IPS-18a (cell line): ENCODE measurements at regions not wholly inside any gene's neighbourhood (a gene's known extent, or its start where the extent isn't known, plus 50 kb on each side); places are given as distances from the start of the nearest gene placed in this dataset.

Source experiments
- H3K27ac ChIP-seq: one replicate; pipeline ENCODE4 v1.5.1; 2013; ENCODE audit warnings: low read length
- H3K27me3 ChIP-seq: one replicate; pipeline ENCODE4 v1.6.1; 2013; ENCODE audit warnings: mild to moderate bottlenecking, low read length; ENCODE audit not compliant: control insufficient read depth, insufficient read depth
- H3K36me3 ChIP-seq: one replicate; pipeline ENCODE4 v1.6.1; 2013; ENCODE audit warnings: low read depth, low read length; ENCODE audit not compliant: control insufficient read depth
- H3K4me1 ChIP-seq: one replicate; pipeline ENCODE4 v1.6.1; 2013; ENCODE audit warnings: low read depth, low read length; ENCODE audit not compliant: control insufficient read depth
- H3K4me3 ChIP-seq: one replicate; pipeline ENCODE4 v1.5.1; 2013; ENCODE audit warnings: low read length
- H3K9ac ChIP-seq: one replicate; pipeline ENCODE4 v1.6.1; 2013; ENCODE audit warnings: mild to moderate bottlenecking, low read length, moderate library complexity
- H3K9me3 ChIP-seq: one replicate; pipeline ENCODE4 v1.6.1; 2013; ENCODE audit warnings: low read depth, low read length; ENCODE audit not compliant: control insufficient read depth

DNA sequence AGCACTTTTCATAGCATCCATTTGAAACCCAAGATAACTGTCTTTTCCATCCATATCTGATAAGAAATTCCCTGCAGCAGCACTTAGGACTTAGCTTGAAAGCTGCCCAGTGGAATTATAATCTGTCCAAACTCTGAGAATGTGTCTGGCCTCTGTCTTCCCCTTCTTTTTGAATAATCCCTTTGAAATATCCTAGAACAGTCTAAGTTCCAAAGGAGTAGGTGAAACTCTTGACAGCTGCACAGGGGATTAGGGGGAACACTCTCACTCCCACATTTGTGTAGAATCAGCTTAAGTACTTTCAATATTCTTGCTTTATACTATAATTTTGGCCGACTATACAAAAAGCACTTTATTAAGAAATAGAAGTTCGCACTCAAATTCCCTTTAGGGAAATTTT, 157.7 kb downstream of the PAPSS1 start:
- Histone ChIP-seq H3K9me3 (no peaks in the 10 kb centered on the region), H3K4me1 (peaks cover 7% of the 10 kb centered on the region), H3K4me3 (no peak overlapping the region), H3K36me3 (no peaks in the 10 kb centered on the region), H3K27me3 (no peaks in the 10 kb centered on the region), H3K9ac (no peak overlapping the region), H3K27ac (no peak overlapping the region)

DNA sequence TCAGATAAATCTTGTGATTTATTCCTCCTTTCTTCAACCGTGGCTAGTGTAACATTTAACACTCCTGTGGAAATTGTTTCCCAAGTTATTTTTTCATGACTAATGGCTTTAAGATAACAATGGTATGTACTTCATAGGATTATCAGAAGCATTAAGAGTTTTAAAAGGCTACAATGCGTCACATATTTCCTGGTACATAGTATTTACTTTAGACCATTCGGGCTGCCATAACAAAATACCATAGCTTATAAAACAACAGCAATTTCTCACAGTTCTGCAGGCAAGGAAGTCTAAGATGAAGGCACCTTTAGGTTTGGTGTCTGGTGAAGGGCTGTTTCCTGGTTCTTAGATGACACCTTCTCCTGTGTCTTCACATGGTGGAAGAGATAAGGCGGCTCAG, 158.6 kb downstream of the PAPSS1 start:
- no peak overlapping the region for H3K9ac ChIP-seq
- H3K4me3 ChIP-seq, result no peak overlapping the region
- H3K27me3 ChIP-seq, result no peaks in the 10 kb centered on the region
- H3K36me3 ChIP-seq, result no peaks in the 10 kb centered on the region
- no peaks in the 10 kb centered on the region for H3K9me3 ChIP-seq
- H3K27ac ChIP-seq, result no peak overlapping the region
- H3K4me1 ChIP-seq, result peaks cover 7% of the 10 kb centered on the region

DNA sequence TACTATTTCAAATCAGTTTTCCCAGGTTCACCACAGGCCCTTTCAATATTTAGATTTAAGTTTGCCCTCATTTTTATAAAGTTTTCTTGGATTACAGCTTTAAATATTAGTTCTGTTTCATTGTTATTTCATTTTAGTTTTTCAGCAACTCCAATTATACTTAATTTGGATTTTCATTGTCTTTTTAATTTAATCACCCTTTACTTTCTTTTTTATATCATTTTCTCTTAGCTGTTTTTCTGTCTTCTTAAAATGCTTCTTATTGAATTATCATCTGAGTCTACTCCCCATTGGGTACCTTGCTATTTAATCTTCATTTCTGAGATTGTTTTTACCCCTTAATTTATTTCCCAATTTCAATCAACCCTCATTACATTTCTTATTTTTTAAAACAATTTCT, 160.4 kb downstream of the PAPSS1 start:
- Histone ChIP-seq H3K27ac (no peak overlapping the region), H3K4me3 (no peak overlapping the region), H3K9me3 (no peaks in the 10 kb centered on the region), H3K36me3 (no peaks in the 10 kb centered on the region), H3K27me3 (no peaks in the 10 kb centered on the region), H3K9ac (no peak overlapping the region), H3K4me1 (peaks cover 7% of the 10 kb centered on the region)

DNA sequence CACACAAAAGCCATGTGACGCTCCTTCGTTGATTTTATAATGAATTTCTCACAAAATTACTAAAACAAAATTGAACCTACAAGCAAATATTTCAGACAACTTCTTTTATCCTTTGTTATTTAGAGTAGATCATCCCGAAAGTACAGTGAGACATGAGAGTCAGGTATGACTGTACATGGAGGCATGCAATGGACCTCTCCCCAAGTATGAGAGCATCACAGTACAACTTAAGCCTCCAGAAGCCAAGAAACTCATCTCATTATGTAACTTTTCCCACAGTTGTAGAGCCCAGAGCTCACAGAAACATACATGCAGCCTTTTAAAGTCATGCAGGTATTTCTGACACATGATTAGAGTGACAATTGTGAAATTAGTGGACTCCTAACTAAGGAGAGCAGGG, 167.7 kb downstream of the PAPSS1 start:
- Histone ChIP-seq H3K9me3 (no peaks in the 10 kb centered on the region), H3K27me3 (no peaks in the 10 kb centered on the region)

DNA sequence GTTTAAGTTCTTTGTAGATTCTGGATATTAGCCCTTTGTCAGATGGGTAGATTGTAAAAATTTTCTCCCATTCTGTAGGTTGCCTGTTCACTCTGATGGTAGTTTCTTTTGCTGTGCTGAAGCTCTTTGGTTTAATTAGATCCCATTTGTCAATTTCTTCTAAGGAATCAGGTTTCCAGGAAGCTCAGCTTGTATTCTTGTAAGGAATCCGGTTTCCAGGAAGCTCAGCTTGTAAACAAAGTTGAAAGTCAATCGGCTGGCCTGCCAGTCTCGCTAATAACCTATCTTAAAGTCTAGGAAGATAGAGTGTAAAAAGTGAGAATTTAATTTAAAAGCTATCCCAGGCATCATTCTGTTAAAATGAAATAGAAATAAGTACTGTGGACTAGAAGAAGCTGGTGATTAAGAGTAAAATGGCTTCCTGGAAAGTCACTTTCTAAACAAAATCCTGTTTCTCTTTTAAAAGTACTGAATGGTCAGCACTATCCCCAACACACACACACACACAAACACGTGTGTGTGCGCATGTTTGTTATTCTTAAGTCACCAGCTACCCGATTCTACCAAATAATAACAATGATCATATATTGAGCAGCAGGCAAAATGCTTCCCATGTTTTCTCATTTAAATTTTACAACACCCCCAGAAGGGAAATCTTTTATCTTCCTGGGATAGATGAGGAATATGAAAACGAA, 171.7 kb downstream of the PAPSS1 start:
- Histone ChIP-seq H3K27ac (no peak overlapping the region), H3K27me3 (no peaks in the 10 kb centered on the region)

More for the DNA sequence above, 167.7 kb downstream of the PAPSS1 start:
- Histone ChIP-seq H3K36me3 (no peaks in the 10 kb centered on the region), H3K9ac (no peak overlapping the region), H3K27ac (no peak overlapping the region), H3K4me1 (peaks cover 8% of the 10 kb centered on the region), H3K4me3 (no peak overlapping the region)

DNA sequence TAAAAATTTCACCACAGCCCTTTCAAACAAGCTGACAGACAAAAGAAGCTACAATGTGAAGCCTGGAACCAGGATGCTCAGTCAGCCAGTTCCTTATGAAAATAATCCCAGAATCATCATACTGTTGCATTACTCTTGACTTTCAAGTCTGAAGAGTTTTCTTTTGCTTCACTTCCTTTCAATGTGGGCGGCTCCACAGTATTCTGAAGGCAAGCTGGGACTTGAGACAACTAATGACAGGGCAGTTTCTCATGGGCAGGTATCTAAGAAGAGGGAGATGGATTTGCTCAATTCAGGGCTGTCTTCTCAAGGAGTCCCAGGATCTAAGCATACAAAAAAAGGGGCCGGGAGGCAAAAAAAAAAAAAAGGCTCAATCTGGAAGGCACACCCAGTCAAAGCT, 173.4 kb downstream of the PAPSS1 start:
- H3K27ac ChIP-seq, result no peak overlapping the region
- H3K4me3 ChIP-seq, result no peak overlapping the region
- no peaks in the 10 kb centered on the region for H3K9me3 ChIP-seq
- H3K36me3 ChIP-seq, result no peaks in the 10 kb centered on the region
- no peak overlapping the region for H3K9ac ChIP-seq
- no peaks in the 10 kb centered on the region for H3K27me3 ChIP-seq
- H3K4me1 ChIP-seq, result peaks cover 8% of the 10 kb centered on the region

More for the DNA sequence above, 171.7 kb downstream of the PAPSS1 start:
- no peaks in the 10 kb centered on the region for H3K9me3 ChIP-seq
- H3K4me3 ChIP-seq, result no peak overlapping the region
- H3K36me3 ChIP-seq, result no peaks in the 10 kb centered on the region
- peaks cover 8% of the 10 kb centered on the region for H3K4me1 ChIP-seq
- no peak overlapping the region for H3K9ac ChIP-seq

DNA sequence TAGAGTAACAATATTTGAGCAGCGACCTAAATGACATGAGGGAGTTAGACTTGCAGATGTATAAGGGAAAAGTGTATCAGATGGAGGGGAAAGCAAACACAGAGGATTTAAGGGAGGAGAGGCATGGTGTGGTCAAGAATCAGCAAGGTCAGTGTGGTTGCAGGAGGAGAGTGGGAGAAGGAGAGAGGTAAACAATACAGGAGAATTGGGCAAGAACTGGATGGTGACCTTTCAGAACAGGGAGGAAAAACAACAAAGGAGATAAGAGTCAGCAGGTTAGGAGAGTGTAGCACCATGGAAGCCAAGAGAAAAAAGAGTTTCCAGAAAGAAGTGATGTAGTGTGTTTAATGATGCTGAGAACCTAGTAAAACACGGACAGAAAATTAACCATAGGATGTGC, 178.5 kb downstream of the PAPSS1 start:
- Histone ChIP-seq H3K27ac (no peak overlapping the region), H3K4me1 (no peaks in the 10 kb centered on the region), H3K9ac (no peak overlapping the region), H3K4me3 (no peak overlapping the region), H3K27me3 (no peaks in the 10 kb centered on the region), H3K36me3 (no peaks in the 10 kb centered on the region), H3K9me3 (no peaks in the 10 kb centered on the region)

DNA sequence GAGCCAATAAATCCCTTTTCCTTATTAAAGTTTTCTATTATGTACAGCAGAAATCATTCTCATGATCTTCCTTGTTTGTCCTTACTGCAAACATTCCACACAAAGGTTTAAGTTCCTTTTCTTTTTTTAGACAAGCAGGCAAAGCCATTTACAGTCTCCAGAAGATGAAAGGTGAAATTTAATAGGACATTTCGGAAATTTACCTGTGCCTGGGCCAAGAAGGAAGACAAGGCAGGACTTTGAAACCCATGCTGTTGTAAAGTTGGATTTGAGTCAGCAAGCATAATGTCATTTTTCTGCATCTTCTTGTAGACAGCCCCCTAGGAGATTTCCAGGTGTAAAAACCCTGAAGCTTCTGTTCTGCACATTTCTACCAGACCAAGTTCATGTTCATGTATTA, 188.1 kb downstream of the PAPSS1 start:
- Histone ChIP-seq H3K4me1 (no peaks in the 10 kb centered on the region), H3K9me3 (no peaks in the 10 kb centered on the region), H3K27ac (no peak overlapping the region), H3K27me3 (no peaks in the 10 kb centered on the region), H3K4me3 (no peak overlapping the region), H3K36me3 (no peaks in the 10 kb centered on the region), H3K9ac (no peak overlapping the region)

DNA sequence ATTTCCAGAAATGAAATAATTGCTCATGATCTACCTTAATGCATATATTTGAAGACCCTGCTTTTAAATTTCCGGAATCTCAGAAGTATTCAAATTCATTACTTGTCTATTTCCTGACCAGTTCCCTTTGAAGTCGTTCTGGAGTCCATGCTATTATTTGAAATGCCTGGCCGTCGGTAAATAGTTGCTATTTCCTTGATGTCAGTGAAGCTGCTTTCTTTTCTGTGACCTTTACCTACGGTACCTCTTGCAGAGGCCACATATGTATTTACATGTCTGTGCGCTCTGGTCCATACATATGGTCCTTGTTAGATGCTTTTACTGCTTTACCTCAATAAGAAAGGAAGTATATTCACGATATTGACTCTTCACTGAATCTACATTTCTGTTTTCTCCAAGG, 199.7 kb downstream of the PAPSS1 start:
- Histone ChIP-seq H3K36me3 (no peaks in the 10 kb centered on the region), H3K4me3 (no peak overlapping the region), H3K4me1 (no peaks in the 10 kb centered on the region), H3K27ac (no peak overlapping the region), H3K9me3 (peaks cover 5% of the 10 kb centered on the region), H3K27me3 (no peaks in the 10 kb centered on the region), H3K9ac (no peak overlapping the region)

DNA sequence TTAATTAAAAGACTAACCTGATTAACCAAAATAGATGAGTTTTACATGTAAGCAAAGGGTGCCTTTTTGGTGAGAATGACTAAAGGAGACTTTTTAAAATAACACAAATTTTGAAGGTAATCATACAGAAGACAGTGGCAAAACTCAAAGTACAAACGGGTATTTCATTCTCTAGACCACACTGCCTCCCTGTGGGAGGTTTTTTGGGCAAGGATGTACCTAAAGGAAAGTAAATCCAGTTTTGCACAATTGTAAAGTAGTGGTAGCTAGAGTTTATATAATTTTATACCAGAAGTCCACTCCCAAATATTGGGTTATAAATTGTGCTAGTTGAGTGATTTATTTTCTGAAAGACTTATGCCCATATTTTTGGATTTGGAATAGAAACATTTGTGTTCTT, 201.0 kb downstream of the PAPSS1 start:
- Histone ChIP-seq H3K9me3 (peaks cover 5% of the 10 kb centered on the region), H3K27ac (no peak overlapping the region), H3K9ac (no peak overlapping the region), H3K4me3 (no peak overlapping the region), H3K36me3 (no peaks in the 10 kb centered on the region), H3K27me3 (no peaks in the 10 kb centered on the region), H3K4me1 (no peaks in the 10 kb centered on the region)

DNA sequence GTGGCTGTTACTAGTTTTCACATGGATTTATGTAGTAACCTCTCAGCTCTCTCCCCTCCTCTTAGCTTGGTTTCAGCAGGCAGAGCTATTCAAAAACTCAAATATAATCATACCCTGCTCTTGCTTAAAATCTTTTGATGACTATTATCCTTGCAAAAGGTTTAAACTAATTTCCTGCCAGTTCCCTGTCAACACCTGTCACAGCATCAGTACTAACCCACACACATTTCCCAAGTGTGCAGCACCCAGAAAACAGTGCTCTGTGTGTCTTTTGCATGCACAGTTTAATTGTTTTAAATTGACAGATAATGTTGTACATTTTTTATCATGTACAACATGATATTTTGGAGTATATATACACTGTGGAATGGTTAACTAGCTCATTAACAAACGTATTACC, 202.0 kb downstream of the PAPSS1 start:
- Histone ChIP-seq H3K9ac (no peak overlapping the region), H3K9me3 (peaks cover 5% of the 10 kb centered on the region), H3K36me3 (no peaks in the 10 kb centered on the region), H3K4me3 (no peak overlapping the region), H3K27ac (no peak overlapping the region), H3K4me1 (no peaks in the 10 kb centered on the region), H3K27me3 (no peaks in the 10 kb centered on the region)

DNA sequence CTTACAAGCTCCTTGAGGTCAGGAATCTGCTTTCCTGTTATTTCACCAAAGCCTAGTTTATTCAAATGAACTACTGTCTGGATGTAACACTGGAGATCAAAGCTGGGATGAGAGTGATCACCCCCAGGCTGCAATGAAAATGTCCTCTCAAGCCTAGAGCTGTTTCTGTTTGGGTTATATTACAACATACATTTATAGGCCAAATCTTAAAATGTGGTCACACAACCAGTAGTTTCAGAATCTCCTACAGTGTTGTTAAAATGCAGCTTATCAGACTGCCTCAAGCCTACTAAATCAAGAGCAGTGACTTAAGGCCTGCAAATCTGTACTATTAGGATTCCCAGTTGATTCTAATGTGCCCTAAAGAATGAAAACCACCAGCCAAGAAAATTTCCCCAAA, 207.5 kb downstream of the PAPSS1 start:
- Histone ChIP-seq H3K27ac (no peak overlapping the region), H3K9ac (no peak overlapping the region), H3K36me3 (no peaks in the 10 kb centered on the region), H3K4me3 (no peak overlapping the region), H3K27me3 (no peaks in the 10 kb centered on the region), H3K4me1 (peaks cover 20% of the 10 kb centered on the region), H3K9me3 (peaks cover 5% of the 10 kb centered on the region)
